Panc1 (cell line): ENCODE measurements at regions not wholly inside any gene's neighbourhood (a gene's known extent, or its start where the extent isn't known, plus 50 kb on each side); places are given as distances from the start of the nearest gene placed in this dataset.

Experiments
- ATAC-seq: fragments of 200-7000 bp; cut with Tn5 transposase; 2 replicates; pipeline ENCODE4 v1.9.1; 2020; ENCODE audit warnings: mild to moderate bottlenecking, moderate library complexity
- BruUV-seq: library from RNA; stranded (reverse); fragments of 400-500 nt; replicated peaks from 2 replicates; lab custom pipeline; 2021; lab: Mats Ljungman, UMichigan
- CTCF ChIA-PET: fragments of 300-600 bp; sonication (Branson Sonifier 250); formaldehyde crosslinking; loops from one replicate; lab custom pipeline; 2022; ENCODE audit warnings: antibody characterized with exemption; lab: Charles Lee
- POLR2A ChIA-PET: fragments of 300-600 bp; sonication (Branson Sonifier 250); formaldehyde crosslinking; loops from one replicate; lab custom pipeline; 2022; ENCODE audit warnings: antibody characterized with exemption; lab: Charles Lee
- DNase-seq: peaks from one replicate; pipeline ENCODE4 v3.0.0-alpha.2; 2010; ENCODE audit warnings: low read depth, low spot score
- H3K27ac ChIP-seq: 2 replicates; pipeline ENCODE4 v1.5.1; 2011; ENCODE audit warnings: mild to moderate bottlenecking, low read length, inconsistent platforms
- H3K27me3 ChIP-seq: fragments of 200-500 bp; sonication (Bioruptor generic); 2 replicates; pipeline ENCODE4 v1.6.0; 2014; ENCODE audit warnings: low read length, inconsistent platforms; ENCODE audit not compliant: control insufficient read depth, insufficient read depth
- H3K36me3 ChIP-seq: fragments of 200-500 bp; sonication (Bioruptor generic); 2 replicates; pipeline ENCODE4 v1.5.1; 2014; ENCODE audit warnings: inconsistent platforms, mild to moderate bottlenecking, low read length, moderate library complexity; ENCODE audit not compliant: control insufficient read depth, insufficient read depth
- H3K4me1 ChIP-seq: 2 replicates; pipeline ENCODE4 v1.5.1; 2011; ENCODE audit warnings: inconsistent platforms, mild to moderate bottlenecking, low read length, moderate library complexity; ENCODE audit not compliant: control insufficient read depth, insufficient read depth
- H3K4me3 ChIP-seq, 2 experiments: 2 replicates each; pipeline ENCODE4 v1.5.1; 2011 to 2012; ENCODE audit warnings: low read depth in 2 of 2, low read length in 2 of 2, mild to moderate bottlenecking in 2 of 2, inconsistent platforms in 1 of 2, moderate library complexity in 1 of 2
- H3K9me3 ChIP-seq: fragments of 200-500 bp; sonication (Bioruptor generic); 2 replicates; pipeline ENCODE4 v1.5.1; 2014; ENCODE audit warnings: low read depth, mild to moderate bottlenecking, inconsistent platforms, low read length, moderate library complexity; ENCODE audit not compliant: control insufficient read depth, insufficient read depth
- POLR2AphosphoS5 ChIP-seq: IDR thresholded peaks from 2 replicates; pipeline ENCODE4 v1.6.1; 2012; ENCODE audit warnings: mild to moderate bottlenecking, low read depth, low read length, moderate library complexity
- SIN3A ChIP-seq: IDR thresholded peaks from 2 replicates; pipeline ENCODE4 v1.6.1; 2012; ENCODE audit warnings: low read depth, mild to moderate bottlenecking, low read length, moderate library complexity, borderline replicate concordance; ENCODE audit not compliant: insufficient read depth
- TCF7L2 ChIP-seq: IDR thresholded peaks from 2 replicates; pipeline ENCODE4 v1.6.1; 2011; ENCODE audit warnings: mild to moderate bottlenecking, low read depth, low read length, inconsistent platforms
- in situ Hi-C: cut with HindIII; loops from 2 replicates; pipeline ENCODE4 v1.10.0; 2016; ENCODE audit warnings: low sequenced_read_pairs, low pct_unique_long_range_greater_than_20kb
- intact Hi-C: fragments of 100-400 bp; cut with micrococcal nuclease; formaldehyde crosslinking; loops from one replicate; pipeline ENCODE4 v1.10.0; 2022; ENCODE audit not compliant: unreplicated experiment
- TF ChIP-seq, protein P1 (sequence below): fragments of 450-650 bp; IDR thresholded peaks from 2 replicates; pipeline ENCODE4 v1.5.1; 2017; ENCODE audit warnings: mild to moderate bottlenecking
- TF ChIP-seq, protein P2 (sequence below), 2 experiments: IDR thresholded peaks; 2 replicates each; pipeline ENCODE4 v1.6.1; 2011 to 2012; ENCODE audit warnings: low read depth in 2 of 2, control low read depth in 1 of 2, low read length in 1 of 2, mild to moderate bottlenecking in 1 of 2, moderate library complexity in 1 of 2; ENCODE audit not compliant: insufficient read depth in 1 of 2

DNA sequence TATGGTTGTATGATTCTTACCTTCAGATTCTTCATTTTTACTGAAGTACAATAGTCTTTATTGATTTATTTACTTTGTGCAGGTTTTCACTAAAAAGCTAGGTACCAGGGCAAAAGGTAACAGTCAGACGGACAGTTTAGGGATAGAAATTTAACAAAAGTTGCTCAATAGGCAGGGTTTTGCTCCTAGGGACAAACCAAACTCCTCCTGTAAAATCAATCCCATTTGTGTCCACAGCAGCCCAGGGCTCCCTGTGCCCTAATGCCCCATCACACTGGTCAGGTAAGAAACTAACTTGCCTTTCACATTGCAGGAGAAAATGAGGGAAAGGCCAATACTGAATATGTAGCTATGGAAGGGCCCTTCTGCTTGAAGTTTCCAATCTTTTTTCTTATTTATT is 410.9 kb downstream of the EPHA4 start:
- BruUV-seq, result no TSS peak
- no peak for DNase-seq
- intact Hi-C loops, result no loop called here
- no peak for ATAC-seq
- POLR2A ChIA-PET, result no interaction called here
- Histone ChIP-seq H3K4me1 (no peaks in the 10 kb centered on the region), H3K4me3 (no peak overlapping the region), H3K27ac (no peak overlapping the region), H3K9me3 (no peaks in the 10 kb centered on the region; the same call in 1 of the 2 replicates), H3K27me3 (no peaks in the 10 kb centered on the region), H3K36me3 (no peaks in the 10 kb centered on the region)
- in situ Hi-C loops, result no loop called here
- TF ChIP-seq SIN3A, result no peak
- TF ChIP-seq TCF7L2, result no peak
- no peak for TF ChIP-seq POLR2AphosphoS5
- TF ChIP-seq, protein P1, sequence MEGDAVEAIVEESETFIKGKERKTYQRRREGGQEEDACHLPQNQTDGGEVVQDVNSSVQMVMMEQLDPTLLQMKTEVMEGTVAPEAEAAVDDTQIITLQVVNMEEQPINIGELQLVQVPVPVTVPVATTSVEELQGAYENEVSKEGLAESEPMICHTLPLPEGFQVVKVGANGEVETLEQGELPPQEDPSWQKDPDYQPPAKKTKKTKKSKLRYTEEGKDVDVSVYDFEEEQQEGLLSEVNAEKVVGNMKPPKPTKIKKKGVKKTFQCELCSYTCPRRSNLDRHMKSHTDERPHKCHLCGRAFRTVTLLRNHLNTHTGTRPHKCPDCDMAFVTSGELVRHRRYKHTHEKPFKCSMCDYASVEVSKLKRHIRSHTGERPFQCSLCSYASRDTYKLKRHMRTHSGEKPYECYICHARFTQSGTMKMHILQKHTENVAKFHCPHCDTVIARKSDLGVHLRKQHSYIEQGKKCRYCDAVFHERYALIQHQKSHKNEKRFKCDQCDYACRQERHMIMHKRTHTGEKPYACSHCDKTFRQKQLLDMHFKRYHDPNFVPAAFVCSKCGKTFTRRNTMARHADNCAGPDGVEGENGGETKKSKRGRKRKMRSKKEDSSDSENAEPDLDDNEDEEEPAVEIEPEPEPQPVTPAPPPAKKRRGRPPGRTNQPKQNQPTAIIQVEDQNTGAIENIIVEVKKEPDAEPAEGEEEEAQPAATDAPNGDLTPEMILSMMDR, result no peak
- TF ChIP-seq, protein P2, sequence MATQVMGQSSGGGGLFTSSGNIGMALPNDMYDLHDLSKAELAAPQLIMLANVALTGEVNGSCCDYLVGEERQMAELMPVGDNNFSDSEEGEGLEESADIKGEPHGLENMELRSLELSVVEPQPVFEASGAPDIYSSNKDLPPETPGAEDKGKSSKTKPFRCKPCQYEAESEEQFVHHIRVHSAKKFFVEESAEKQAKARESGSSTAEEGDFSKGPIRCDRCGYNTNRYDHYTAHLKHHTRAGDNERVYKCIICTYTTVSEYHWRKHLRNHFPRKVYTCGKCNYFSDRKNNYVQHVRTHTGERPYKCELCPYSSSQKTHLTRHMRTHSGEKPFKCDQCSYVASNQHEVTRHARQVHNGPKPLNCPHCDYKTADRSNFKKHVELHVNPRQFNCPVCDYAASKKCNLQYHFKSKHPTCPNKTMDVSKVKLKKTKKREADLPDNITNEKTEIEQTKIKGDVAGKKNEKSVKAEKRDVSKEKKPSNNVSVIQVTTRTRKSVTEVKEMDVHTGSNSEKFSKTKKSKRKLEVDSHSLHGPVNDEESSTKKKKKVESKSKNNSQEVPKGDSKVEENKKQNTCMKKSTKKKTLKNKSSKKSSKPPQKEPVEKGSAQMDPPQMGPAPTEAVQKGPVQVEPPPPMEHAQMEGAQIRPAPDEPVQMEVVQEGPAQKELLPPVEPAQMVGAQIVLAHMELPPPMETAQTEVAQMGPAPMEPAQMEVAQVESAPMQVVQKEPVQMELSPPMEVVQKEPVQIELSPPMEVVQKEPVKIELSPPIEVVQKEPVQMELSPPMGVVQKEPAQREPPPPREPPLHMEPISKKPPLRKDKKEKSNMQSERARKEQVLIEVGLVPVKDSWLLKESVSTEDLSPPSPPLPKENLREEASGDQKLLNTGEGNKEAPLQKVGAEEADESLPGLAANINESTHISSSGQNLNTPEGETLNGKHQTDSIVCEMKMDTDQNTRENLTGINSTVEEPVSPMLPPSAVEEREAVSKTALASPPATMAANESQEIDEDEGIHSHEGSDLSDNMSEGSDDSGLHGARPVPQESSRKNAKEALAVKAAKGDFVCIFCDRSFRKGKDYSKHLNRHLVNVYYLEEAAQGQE (IDR thresholded peaks at IDR 0.05; ENCODE audit: insufficient read depth in 1 of 2, low read depth in 2 of 2, low read length in 1 of 2), result no peak
- CTCF ChIA-PET, result no interaction called here

DNA sequence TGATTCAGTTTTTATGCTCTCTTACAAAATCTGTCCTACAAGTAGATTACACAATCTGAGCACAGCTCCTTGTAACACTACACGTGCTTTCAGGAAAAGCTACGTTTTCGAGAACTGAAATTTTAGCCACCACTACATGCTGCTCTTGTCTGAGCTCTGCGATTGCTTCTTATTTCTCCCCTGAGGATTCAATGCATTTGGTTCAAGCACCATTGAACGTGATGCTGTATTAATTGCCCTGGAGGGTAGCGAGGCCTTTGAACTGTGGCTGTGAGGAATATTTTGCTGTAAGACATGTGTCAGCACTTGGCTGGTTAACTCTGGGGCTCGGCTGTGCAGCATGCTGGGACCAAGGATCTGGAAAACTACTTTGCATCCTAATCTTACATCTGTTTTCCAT is 405.8 kb downstream of the EPHA4 start:
- Histone ChIP-seq H3K27ac (no peak overlapping the region), H3K27me3 (no peaks in the 10 kb centered on the region), H3K36me3 (no peaks in the 10 kb centered on the region), H3K4me3 (no peak overlapping the region), H3K9me3 (no peaks in the 10 kb centered on the region), H3K4me1 (no peaks in the 10 kb centered on the region)
- CTCF ChIA-PET, result no interaction called here
- in situ Hi-C loops, result no loop called here
- DNase-seq, result no peak
- TF ChIP-seq TCF7L2 (no peak), POLR2AphosphoS5 (no peak), SIN3A (no peak)
- TF ChIP-seq, protein P1, result no peak
- TF ChIP-seq, protein P2 (IDR thresholded peaks at IDR 0.05; ENCODE audit: insufficient read depth in 1 of 2, low read depth in 2 of 2, low read length in 1 of 2), result no peak
- intact Hi-C loops, result no loop called here
- BruUV-seq, result no TSS peak
- no peak for ATAC-seq
- POLR2A ChIA-PET, result no interaction called here
